CD4-positive, alpha-beta T cell treated with Interleukin-15 for 4 hours (primary cell): ENCODE measurements at regions not wholly inside any gene's neighbourhood (a gene's known extent, or its start where the extent isn't known, plus 50 kb on each side); places are given as distances from the start of the nearest gene placed in this dataset.

Source experiments
- DNase-seq: peaks from one replicate; pipeline ENCODE4 v3.0.0-alpha.2; 2020; ENCODE audit warnings: low spot score

GRCh38 chr2:8448824-8449556, 232.9 kb upstream of the ID2 start:
- DNase-seq = no peak

- DNase-seq = no peak
Observed at GRCh38 chr2:8451273-8451672, 230.6 kb upstream of the ID2 start.

- DNase-seq = no peak
Observed at GRCh38 chr2:8452296-8452695, 229.6 kb upstream of the ID2 start.

- no peak for DNase-seq
Observed at GRCh38 chr2:8452979-8453903, 228.6 kb upstream of the ID2 start.

- DNase-seq = no peak
Observed at GRCh38 chr2:8453904-8454302, 228.0 kb upstream of the ID2 start.

- no peak for DNase-seq
Observed at GRCh38 chr2:8454797-8455196, 227.1 kb upstream of the ID2 start.

GRCh38 chr2:8455236-8456150, 226.4 kb upstream of the ID2 start:
- DNase-seq = no peak

GRCh38 chr2:8456151-8457091, 225.4 kb upstream of the ID2 start:
- peak; percentile 55 for DNase-seq

- peak; percentile 31 for DNase-seq
Observed at GRCh38 chr2:8457092-8457481, 224.8 kb upstream of the ID2 start.

- peak; percentile 63 for DNase-seq
Observed at GRCh38 chr2:8457699-8458502, 224.0 kb upstream of the ID2 start.

GRCh38 chr2:8458503-8459459, 223.1 kb upstream of the ID2 start:
- DNase-seq = no peak

- DNase-seq = no peak
Observed at GRCh38 chr2:8459474-8459873, 222.4 kb upstream of the ID2 start.

GRCh38 chr2:8461341-8461740, 220.5 kb upstream of the ID2 start:
- no peak for DNase-seq

- no peak for DNase-seq
Observed at GRCh38 chr2:8462280-8462679, 219.6 kb upstream of the ID2 start.

GRCh38 chr2:8462899-8463648, 218.8 kb upstream of the ID2 start:
- no peak for DNase-seq

GRCh38 chr2:8465560-8465959, 216.3 kb upstream of the ID2 start:
- DNase-seq = no peak

- no peak for DNase-seq
Observed at GRCh38 chr2:8469709-8470493, 212.0 kb upstream of the ID2 start.
